SK-N-MC (cell line): ENCODE measurements at regions not wholly inside any gene's neighbourhood (a gene's known extent, or its start where the extent isn't known, plus 50 kb on each side); places are given as distances from the start of the nearest gene placed in this dataset.
"Not testable (repeated sequence)": the region's sequence is repeated elsewhere in the genome, so short reads cannot be mapped to it uniquely, and the experiment has no call there.

Experiments used
- EZH2 ChIP-seq: fragments of 200-600 bp; sonication (generic); IDR thresholded peaks from one replicate; pipeline ENCODE4 v1.6.1; 2017; ENCODE audit warnings: antibody characterized with exemption
- FOXP2 ChIP-seq: optimal IDR thresholded peaks from 2 replicates; pipeline ENCODE3; 2011; ENCODE audit warnings: mild to moderate bottlenecking, moderate library complexity; ENCODE audit not compliant: insufficient read depth; ENCODE audit errors: extremely low read length, control extremely low read depth
- POLR2AphosphoS5 ChIP-seq: IDR thresholded peaks from 2 replicates; pipeline ENCODE4 v1.6.1; 2012; ENCODE audit warnings: mild to moderate bottlenecking, low read depth, low read length, borderline replicate concordance

GRCh38 chr3:198103070-198103469 lies 143.1 kb downstream of the LMLN start:
- TF ChIP-seq POLR2AphosphoS5, EZH2, FOXP2: not testable (repeated sequence)
